ENCODE measurements at regions not wholly inside any gene's neighbourhood (a gene's known extent, or its start where the extent isn't known, plus 50 kb on each side); places are given as distances from the start of the nearest gene placed in this dataset.

DNA sequence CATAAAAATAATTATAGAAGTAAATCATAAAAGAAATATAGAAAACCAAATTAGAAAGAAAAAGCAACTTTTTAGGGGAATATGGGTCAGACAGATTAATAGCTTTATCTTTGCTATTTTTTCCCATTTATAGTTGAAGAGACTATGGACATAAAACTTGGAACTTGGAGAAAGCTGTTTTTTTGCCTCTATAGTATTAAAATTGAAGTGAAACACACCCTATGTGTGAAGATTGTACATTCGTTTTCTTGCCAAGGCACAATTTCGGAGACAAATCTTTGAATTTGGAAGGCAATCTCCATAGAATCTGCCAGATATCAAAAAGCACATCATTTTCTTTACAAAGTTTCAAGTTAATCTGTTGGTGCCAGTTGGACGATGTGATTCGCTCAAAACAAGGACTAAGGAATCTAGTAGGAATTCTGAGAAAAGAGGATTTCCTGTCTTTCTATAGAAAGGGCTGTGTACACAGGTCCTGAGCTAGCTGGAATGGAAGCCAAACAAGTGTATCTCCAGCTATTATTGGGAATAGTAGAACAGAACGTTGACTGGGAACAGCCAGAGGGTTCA is 156.3 kb downstream of the SLC7A11 start:
- no peak overlapping the region for H3K4me2 ChIP-seq (ENCODE audit: insufficient read depth, low read length)
- ATAC-seq (ENCODE audit: insufficient read depth, low read depth) (no peak), DNase-seq (no peak)
- H3K79me2 ChIP-seq (ENCODE audit: insufficient read depth, low read length) = no peaks in the 10 kb centered on the region
- H3K9me3 ChIP-seq (ENCODE audit: insufficient read depth, low read length, severe bottlenecking) = no peaks in the 10 kb centered on the region
- no peak overlapping the region for H3K9ac ChIP-seq (ENCODE audit: low read depth, low read length)
- H3K4me3 ChIP-seq (ENCODE audit: low read depth in 1 of 2, low read length in 2 of 2) = no peak overlapping the region
- no peaks in the 10 kb centered on the region for H3K27me3 ChIP-seq (ENCODE audit: insufficient read depth, low read length, poor library complexity)
- no peaks in the 10 kb centered on the region for H3K36me3 ChIP-seq (ENCODE audit: insufficient read depth, low read length)
- H2AFZ ChIP-seq (ENCODE audit: low read depth, low read length) = no peak overlapping the region
- no peaks in the 10 kb centered on the region for H3K4me1 ChIP-seq (ENCODE audit: insufficient read depth, low read length)
- H3K27ac ChIP-seq (ENCODE audit: low read length) = no peak overlapping the region
- TF ChIP-seq, protein P1, sequence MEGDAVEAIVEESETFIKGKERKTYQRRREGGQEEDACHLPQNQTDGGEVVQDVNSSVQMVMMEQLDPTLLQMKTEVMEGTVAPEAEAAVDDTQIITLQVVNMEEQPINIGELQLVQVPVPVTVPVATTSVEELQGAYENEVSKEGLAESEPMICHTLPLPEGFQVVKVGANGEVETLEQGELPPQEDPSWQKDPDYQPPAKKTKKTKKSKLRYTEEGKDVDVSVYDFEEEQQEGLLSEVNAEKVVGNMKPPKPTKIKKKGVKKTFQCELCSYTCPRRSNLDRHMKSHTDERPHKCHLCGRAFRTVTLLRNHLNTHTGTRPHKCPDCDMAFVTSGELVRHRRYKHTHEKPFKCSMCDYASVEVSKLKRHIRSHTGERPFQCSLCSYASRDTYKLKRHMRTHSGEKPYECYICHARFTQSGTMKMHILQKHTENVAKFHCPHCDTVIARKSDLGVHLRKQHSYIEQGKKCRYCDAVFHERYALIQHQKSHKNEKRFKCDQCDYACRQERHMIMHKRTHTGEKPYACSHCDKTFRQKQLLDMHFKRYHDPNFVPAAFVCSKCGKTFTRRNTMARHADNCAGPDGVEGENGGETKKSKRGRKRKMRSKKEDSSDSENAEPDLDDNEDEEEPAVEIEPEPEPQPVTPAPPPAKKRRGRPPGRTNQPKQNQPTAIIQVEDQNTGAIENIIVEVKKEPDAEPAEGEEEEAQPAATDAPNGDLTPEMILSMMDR (IDR thresholded peaks at IDR 0.05; ENCODE audit: borderline replicate concordance, extremely low read depth, low read length, poor library complexity, severe bottlenecking) = no peak
- TF ChIP-seq EZH2 (IDR thresholded peaks at IDR 0.05; ENCODE audit: borderline replicate concordance, low read depth, low read length, severe bottlenecking) = no peak
- no peaks in the 10 kb centered on the region for H4K20me1 ChIP-seq (ENCODE audit: insufficient read depth, low read length)

DNA sequence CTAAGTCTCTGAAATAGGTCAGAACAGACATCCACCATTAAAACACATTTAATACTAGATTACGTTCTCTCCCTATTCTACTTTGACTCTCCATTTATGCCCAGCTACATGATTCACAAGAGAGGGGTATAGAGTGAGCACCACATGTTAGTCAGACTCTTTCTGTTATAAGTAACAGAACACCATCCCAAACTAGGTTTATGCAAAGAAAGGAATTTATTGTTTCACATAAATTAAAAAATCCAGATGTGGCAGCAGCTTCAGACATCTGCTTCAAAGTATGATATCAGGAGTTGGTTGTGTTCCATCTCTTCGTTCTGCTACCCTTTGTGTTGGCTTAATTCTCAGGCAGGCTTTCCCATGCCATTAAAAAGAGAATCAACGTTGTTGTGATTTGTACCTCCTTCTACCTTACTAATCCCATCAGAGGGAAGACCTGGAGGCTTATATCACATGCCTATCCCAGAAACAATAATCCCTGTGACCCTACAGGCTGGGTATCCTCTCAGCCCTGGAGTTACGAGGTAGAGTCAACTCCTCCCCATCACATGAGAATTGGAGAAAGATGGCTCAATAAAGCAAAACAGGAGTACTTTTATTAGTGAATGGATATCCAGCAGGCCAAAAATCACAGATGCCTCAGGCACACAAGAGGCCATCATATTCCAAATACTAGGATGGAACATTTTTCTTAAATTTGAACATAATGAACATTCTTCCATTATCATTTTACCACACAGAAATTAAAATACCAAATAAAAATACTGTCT is 163.2 kb downstream of the SLC7A11 start:
- ATAC-seq (ENCODE audit: insufficient read depth, low read depth) (no peak), DNase-seq (no peak)
- TF ChIP-seq EZH2 (IDR thresholded peaks at IDR 0.05; ENCODE audit: borderline replicate concordance, low read depth, low read length, severe bottlenecking) = no peak
- TF ChIP-seq, protein P1 (IDR thresholded peaks at IDR 0.05; ENCODE audit: borderline replicate concordance, extremely low read depth, low read length, poor library complexity, severe bottlenecking) = no peak
- H3K4me2 ChIP-seq (ENCODE audit: insufficient read depth, low read length) = no peak overlapping the region
- no peak overlapping the region for H3K4me3 ChIP-seq (ENCODE audit: low read depth in 1 of 2, low read length in 2 of 2)
- H2AFZ ChIP-seq (ENCODE audit: low read depth, low read length) = no peak overlapping the region
- H4K20me1 ChIP-seq (ENCODE audit: insufficient read depth, low read length) = no peaks in the 10 kb centered on the region
- no peaks in the 10 kb centered on the region for H3K9me3 ChIP-seq (ENCODE audit: insufficient read depth, low read length, severe bottlenecking)
- no peak overlapping the region for H3K9ac ChIP-seq (ENCODE audit: low read depth, low read length)
- no peak overlapping the region for H3K27ac ChIP-seq (ENCODE audit: low read length)
- H3K27me3 ChIP-seq (ENCODE audit: insufficient read depth, low read length, poor library complexity) = no peaks in the 10 kb centered on the region
- no peaks in the 10 kb centered on the region for H3K79me2 ChIP-seq (ENCODE audit: insufficient read depth, low read length)
- H3K36me3 ChIP-seq (ENCODE audit: insufficient read depth, low read length) = no peaks in the 10 kb centered on the region
- no peaks in the 10 kb centered on the region for H3K4me1 ChIP-seq (ENCODE audit: insufficient read depth, low read length)

DNA sequence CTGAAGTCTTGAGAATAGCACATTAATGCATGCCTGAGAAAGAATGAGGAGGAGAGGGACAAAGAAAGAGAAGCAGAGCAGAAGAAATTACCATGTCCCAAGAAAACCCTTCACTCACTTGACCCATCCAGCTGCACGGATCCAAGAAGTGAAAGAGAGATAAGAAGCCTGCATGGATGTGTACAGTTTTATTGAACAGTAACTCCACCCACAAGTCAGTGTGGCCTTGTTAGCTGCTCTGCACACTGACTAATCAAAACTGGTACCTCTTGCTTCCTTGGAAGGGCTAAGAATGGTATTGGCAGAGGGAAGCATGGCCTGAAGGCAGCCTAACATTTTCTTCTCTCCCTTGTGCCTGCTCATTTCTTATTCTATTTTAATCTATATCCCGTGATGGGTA is 163.9 kb downstream of the SLC7A11 start:
- Histone ChIP-seq H3K4me3 (ENCODE audit: low read depth in 1 of 2, low read length in 2 of 2) (no peak overlapping the region), H3K27ac (ENCODE audit: low read length) (no peak overlapping the region), H3K4me2 (ENCODE audit: insufficient read depth, low read length) (no peak overlapping the region), H3K36me3 (ENCODE audit: insufficient read depth, low read length) (no peaks in the 10 kb centered on the region), H2AFZ (ENCODE audit: low read depth, low read length) (no peak overlapping the region), H3K9me3 (ENCODE audit: insufficient read depth, low read length, severe bottlenecking) (no peaks in the 10 kb centered on the region), H3K9ac (ENCODE audit: low read depth, low read length) (no peak overlapping the region), H3K4me1 (ENCODE audit: insufficient read depth, low read length) (no peaks in the 10 kb centered on the region), H3K27me3 (ENCODE audit: insufficient read depth, low read length, poor library complexity) (no peaks in the 10 kb centered on the region), H3K79me2 (ENCODE audit: insufficient read depth, low read length) (no peaks in the 10 kb centered on the region), H4K20me1 (ENCODE audit: insufficient read depth, low read length) (no peaks in the 10 kb centered on the region)
- no peak for DNase-seq
- no peak for TF ChIP-seq EZH2 (IDR thresholded peaks at IDR 0.05; ENCODE audit: borderline replicate concordance, low read depth, low read length, severe bottlenecking)
- TF ChIP-seq, protein P1 (IDR thresholded peaks at IDR 0.05; ENCODE audit: borderline replicate concordance, extremely low read depth, low read length, poor library complexity, severe bottlenecking) = no peak
- no peak for ATAC-seq (ENCODE audit: insufficient read depth, low read depth)
